ENCODE measurements at regions not wholly inside any gene's neighbourhood (a gene's known extent, or its start where the extent isn't known, plus 50 kb on each side); places are given as distances from the start of the nearest gene placed in this dataset.

DNA sequence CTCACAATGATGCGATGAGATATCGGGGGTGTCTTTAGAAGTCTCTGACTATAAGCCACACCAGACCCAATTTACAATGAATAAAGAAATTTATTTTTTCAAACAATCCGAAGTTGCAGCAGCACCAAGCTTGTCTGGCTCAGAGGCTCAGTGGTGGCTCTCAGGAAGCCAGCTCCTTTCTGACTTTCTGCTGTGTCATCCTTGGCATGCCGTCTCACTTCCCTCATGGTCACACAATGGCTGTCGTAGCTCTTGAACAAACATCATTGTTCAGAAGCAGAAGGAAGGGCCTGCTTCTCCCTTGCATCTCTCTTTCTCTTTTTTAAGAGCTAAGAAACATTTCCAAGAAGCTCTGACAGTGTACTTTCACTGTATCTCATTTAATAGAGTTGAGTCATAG lies 299.0 kb downstream of the DOK5 start:
- TF ChIP-seq, protein P1, sequence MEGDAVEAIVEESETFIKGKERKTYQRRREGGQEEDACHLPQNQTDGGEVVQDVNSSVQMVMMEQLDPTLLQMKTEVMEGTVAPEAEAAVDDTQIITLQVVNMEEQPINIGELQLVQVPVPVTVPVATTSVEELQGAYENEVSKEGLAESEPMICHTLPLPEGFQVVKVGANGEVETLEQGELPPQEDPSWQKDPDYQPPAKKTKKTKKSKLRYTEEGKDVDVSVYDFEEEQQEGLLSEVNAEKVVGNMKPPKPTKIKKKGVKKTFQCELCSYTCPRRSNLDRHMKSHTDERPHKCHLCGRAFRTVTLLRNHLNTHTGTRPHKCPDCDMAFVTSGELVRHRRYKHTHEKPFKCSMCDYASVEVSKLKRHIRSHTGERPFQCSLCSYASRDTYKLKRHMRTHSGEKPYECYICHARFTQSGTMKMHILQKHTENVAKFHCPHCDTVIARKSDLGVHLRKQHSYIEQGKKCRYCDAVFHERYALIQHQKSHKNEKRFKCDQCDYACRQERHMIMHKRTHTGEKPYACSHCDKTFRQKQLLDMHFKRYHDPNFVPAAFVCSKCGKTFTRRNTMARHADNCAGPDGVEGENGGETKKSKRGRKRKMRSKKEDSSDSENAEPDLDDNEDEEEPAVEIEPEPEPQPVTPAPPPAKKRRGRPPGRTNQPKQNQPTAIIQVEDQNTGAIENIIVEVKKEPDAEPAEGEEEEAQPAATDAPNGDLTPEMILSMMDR (conservative IDR thresholded peaks at IDR 0.05; ENCODE audit: low read depth, low read length): no peak
- no peak for DNase-seq (ENCODE audit: low read depth)
- no peak overlapping the region for H3K4me3 ChIP-seq (ENCODE audit: low read length)

DNA sequence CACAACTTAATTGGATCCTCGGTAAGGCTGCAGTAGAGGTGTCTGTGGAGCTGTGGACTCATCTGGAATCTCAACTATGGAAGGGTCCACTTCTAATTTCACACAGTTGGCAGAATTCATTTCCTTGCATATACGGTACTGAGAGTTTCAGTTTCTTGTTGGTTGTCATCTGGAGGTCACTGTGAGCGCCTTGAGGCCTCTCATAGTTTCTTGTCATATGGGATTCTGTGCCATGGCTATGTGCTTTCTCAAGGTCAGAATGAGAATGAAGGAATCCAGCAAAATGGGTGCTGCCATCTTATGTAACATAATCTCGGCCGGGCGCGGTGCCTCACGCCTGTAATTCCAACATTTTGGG lies 298.2 kb downstream of the DOK5 start:
- no peak overlapping the region for H3K4me3 ChIP-seq (ENCODE audit: low read length)
- TF ChIP-seq, protein P1 (conservative IDR thresholded peaks at IDR 0.05; ENCODE audit: low read depth, low read length): no peak
- no peak for DNase-seq (ENCODE audit: low read depth)

DNA sequence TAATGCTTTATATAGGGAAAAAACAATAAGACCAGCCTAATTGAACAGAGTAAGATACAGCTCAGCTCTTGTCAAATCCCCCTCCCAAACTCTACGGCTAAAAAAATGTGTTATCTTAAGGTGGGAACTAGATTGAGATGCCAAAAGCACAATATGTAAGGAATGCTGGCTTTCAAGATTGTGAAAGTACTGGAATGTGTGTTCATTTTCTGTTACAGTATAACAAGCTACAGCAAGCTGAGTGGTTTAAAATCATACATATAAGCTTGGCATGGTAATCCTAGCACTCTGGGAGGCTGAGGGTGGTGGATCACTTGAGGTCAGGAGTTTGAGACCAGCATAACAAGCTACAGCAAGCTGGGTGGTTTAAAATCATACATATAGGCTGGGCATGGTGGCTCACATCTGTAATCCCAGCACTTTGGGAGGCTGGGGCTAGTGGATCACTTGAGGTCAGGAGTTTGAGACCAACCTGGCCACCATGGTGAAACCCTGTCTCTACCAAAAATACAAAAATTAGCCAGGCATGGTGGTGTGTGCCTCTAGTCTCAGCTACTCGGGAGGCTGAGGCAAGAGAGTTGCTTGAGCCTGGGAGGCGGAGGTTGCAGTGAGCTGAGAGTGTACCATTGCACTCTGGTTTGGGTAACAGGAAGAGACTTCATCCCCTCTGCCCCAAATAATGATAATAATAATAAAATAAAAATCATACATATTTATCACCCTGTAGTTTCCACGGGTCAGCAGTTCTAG lies 297.7 kb downstream of the DOK5 start:
- TF ChIP-seq, protein P1 (conservative IDR thresholded peaks at IDR 0.05; ENCODE audit: low read depth, low read length): no peak
- DNase-seq (ENCODE audit: low read depth): no peak
- H3K4me3 ChIP-seq (ENCODE audit: low read length): no peak overlapping the region

DNA sequence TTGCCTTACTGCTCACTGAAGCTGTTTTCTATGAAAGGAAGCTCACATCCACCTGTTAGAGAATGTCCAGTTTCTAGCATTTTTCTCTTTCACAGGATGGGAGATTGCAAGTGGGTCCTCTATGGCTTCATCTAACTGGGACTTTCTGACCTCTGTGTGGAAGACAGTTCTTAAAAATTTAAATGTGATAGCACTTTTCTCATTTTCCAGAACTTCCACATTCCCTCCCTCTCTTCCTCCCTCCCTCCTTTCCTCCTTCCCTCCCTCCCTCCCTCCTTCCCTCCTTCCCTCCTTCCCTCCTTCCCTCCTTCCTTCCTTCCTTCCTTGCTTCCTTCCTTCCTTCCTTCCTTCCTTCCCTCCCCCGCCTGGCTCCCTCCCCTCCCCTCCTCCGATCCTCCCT lies 291.1 kb downstream of the DOK5 start:
- no peak for DNase-seq (ENCODE audit: low read depth)
- TF ChIP-seq, protein P1 (conservative IDR thresholded peaks at IDR 0.05; ENCODE audit: low read depth, low read length): no peak
- no peak overlapping the region for H3K4me3 ChIP-seq (ENCODE audit: low read length)

DNA sequence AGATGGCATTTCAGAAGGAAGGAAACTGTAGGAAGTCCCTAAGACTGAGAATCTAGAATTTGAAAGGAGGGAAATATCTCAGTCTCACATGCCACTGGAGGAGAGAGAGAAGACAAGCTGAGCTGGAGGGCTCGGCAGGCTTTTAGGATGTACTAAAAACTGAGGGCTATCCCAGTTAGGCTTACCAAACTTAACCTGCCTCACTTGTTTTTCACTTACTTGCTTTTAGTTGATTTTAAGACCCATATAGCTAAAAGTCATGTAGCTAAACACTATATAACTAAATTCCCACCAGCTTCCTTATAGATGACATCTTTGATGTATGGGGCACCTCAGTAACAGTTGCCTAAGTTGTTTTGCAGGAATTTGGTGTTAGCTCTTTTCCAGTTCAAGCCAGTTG lies 288.0 kb downstream of the DOK5 start:
- no peak for DNase-seq (ENCODE audit: low read depth)
- TF ChIP-seq, protein P1 (conservative IDR thresholded peaks at IDR 0.05; ENCODE audit: low read depth, low read length): no peak
- no peak overlapping the region for H3K4me3 ChIP-seq (ENCODE audit: low read length)

DNA sequence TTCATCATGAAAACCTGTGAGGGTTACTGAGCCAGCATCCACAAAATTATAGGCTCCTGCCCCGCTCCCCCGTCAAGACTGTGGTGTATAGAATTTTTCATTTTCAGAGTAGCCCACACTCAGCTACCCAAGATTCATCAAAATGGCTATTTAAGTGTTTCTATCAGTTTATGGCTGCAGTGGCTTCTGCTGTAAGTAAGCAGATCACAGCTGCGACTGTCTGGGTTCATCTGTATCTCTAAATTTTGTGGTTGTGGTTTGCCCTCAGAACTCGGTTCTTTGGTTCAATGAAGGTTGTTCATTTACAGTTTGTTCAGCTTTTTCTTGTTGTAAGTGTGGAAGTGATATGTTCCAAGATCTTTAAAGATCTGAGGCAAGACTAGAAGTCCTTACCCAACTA lies 284.2 kb downstream of the DOK5 start:
- H3K4me3 ChIP-seq (ENCODE audit: low read length): no peak overlapping the region
- no peak for DNase-seq (ENCODE audit: low read depth)
- TF ChIP-seq, protein P1 (conservative IDR thresholded peaks at IDR 0.05; ENCODE audit: low read depth, low read length): no peak

DNA sequence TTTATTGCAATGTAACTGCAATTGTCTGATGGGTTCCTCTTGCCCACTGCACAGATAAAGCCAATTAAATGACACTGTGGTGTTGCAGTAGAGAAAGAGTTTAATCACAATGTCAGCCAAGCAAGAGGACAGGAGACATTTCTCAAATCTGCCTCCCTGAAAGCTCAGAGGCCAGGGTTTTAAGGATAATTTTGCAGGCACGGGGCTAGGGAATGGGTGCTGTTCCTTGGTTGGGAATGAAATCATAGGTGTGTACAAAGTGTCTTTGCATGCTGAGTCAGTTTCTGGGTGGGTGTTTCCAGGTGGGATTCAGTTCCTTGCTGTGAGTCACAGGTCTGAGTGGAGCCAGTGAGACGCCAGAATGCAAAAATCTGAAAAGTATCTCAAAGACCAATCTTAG lies 271.4 kb downstream of the DOK5 start:
- no peak for DNase-seq (ENCODE audit: low read depth)
- no peak overlapping the region for H3K4me3 ChIP-seq (ENCODE audit: low read length)
- TF ChIP-seq, protein P1 (conservative IDR thresholded peaks at IDR 0.05; ENCODE audit: low read depth, low read length): no peak

Measured in retinal pigment epithelial cell (primary cell).